Hippocampal formation (tissue), 2 donors: ENCODE measurements at regions not wholly inside any gene's neighbourhood (a gene's known extent, or its start where the extent isn't known, plus 50 kb on each side); places are given as distances from the start of the nearest gene placed in this dataset.

ENCODE experiments used
- DNase-seq, 2 donors: peaks; one replicate each; lab custom pipeline; 2025; lab: John Stamatoyannopoulos, UW

- DNase-seq: no peak
These were observed 457.2 kb downstream of the KIF16B start for GRCh38 chr20:16115911-16116552.

GRCh38 chr20:16113736-16114135 lies 459.5 kb downstream of the KIF16B start:
- no peak for DNase-seq

GRCh38 chr20:16111852-16112412 lies 461.3 kb downstream of the KIF16B start:
- no peak for DNase-seq

- no peak for DNase-seq
These were observed 461.9 kb downstream of the KIF16B start for GRCh38 chr20:16111172-16111832.

- DNase-seq: no peak
These were observed 465.9 kb downstream of the KIF16B start for GRCh38 chr20:16107172-16107870.

GRCh38 chr20:16106191-16106849 lies 466.9 kb downstream of the KIF16B start:
- no peak for DNase-seq

GRCh38 chr20:16104783-16105182 lies 468.5 kb downstream of the KIF16B start:
- DNase-seq: no peak
